Islet of Langerhans (tissue), 1 donor: ENCODE measurements at regions not wholly inside any gene's neighbourhood (a gene's known extent, or its start where the extent isn't known, plus 50 kb on each side); places are given as distances from the start of the nearest gene placed in this dataset.
"Not testable (repeated sequence)": the region's sequence is repeated elsewhere in the genome, so short reads cannot be mapped to it uniquely, and the experiment has no call there.

Experiments
- FAIRE-seq: peaks from one replicate; lab custom pipeline; 2011; peaks lifted over from hg19 to GRCh38; lab: Jason Lieb, UNC

DNA sequence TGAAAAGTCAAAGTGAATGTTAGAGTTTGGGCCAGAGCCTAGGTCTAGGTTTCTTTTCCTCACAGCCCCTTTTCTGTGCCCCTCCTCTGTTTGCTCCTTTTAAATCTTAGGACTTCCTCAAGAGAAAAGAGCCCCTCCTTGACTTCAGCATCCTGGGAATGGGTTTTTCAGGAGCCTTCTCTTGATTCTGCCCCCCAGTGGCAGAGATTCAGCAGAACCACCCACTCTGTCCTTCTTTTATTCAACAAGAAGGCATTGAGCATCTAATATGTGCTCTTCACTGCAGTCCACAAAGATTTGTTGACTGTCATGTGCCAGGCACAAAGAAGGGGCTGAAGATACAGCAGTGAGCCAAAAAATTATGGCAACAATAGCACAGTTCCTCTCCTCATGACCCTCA lies 270.8 kb upstream of the CDH5 start:
- FAIRE-seq = no peak

DNA sequence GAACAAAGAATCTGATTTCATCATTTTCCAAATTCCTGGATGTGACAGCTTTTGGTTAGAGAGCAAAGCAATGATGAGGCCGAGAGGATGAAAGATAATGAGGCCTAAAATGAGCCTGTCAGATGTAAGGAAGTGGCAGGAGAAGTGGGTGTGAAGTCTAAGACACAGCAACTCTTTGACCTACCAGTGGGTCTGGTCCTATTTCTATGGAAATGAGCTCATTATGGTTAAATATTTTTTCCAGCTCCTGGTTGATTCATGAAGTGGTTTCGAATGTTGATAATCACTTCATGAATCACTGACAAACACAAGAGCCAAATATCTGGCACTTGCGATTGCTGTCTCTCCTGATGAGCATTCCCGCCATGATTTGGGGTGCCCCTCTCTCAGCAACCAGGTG lies 273.3 kb upstream of the CDH5 start:
- FAIRE-seq = no peak

DNA sequence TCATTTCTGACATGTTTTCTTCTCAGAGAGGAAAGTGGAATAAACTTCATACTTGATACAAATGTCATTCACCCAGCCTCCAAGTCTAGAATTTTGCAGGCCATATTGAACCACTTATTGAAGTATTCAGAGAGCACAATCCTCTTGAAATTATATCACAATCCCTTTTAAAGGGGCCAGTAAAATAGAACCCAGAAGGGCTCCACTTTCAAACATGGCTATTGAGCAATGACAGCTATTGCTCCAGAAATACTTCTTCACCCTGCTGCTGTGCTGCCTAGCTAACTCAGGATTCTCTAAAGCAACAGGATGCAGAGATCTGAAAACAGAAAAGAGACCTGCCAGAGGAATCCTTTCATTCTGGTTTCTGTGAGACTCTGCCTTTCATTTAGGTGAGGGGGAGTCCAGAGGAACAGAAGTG lies 275.0 kb upstream of the CDH5 start:
- FAIRE-seq = no peak

GRCh38 chr16:66088681-66089080 lies 277.8 kb upstream of the CDH5 start:
- FAIRE-seq = no peak

- no peak for FAIRE-seq
These were observed 279.2 kb upstream of the CDH5 start for GRCh38 chr16:66087308-66087707.

DNA sequence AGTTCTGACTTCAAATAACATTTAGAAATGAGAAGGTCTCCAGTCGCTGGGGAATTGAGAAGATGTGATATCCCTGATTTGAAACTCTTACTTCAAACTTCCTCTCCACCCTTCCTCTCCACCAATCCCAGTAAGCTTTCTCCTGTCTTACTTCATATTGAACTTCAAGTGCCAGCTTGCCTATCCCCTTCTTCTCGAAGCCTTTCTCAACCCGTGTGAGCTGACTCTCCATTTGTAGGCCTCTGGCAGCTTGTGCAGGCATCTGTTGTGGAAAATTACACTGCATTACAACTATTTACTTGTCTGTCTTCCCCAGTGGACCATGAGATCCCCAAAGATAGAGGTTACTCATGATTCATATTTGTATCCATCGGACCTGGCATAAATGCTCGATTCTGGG lies 280.8 kb upstream of the CDH5 start:
- FAIRE-seq = no peak

- not testable (repeated sequence) for FAIRE-seq
These were observed 281.8 kb upstream of the CDH5 start for GRCh38 chr16:66084731-66085130.

GRCh38 chr16:66084306-66084705 lies 282.2 kb upstream of the CDH5 start:
- FAIRE-seq = no peak

GRCh38 chr16:66083171-66083570 lies 283.3 kb upstream of the CDH5 start:
- FAIRE-seq = no peak

GRCh38 chr16:66082424-66082823 lies 284.1 kb upstream of the CDH5 start:
- FAIRE-seq = no peak

DNA sequence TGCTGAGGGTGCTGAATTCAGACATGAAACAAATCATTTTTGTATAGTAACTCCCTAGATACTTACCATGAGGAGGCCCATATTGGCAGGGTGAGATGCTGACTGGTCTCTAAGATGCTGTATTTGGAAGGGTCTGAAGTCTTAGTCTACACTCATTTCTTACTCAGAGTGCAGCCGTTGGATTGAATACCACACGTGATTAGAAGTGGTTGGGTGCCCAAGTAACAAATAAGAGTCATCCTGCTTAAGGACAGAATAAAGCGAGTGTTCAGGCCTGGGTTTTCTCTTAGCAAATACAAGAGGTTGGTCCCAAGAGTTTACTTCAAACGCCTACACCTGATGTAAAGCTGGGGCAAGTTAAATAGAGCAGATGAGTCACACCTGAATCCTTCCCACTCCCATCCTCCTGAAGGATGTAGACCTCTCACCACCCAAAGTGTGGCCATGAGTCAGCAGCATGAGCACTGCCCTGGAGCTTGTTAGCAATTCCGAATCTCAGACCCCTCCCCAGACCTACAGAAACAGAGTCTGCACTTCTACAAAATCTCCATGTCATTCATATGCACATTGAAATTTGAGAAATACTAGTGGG lies 284.6 kb upstream of the CDH5 start:
- FAIRE-seq = no peak

DNA sequence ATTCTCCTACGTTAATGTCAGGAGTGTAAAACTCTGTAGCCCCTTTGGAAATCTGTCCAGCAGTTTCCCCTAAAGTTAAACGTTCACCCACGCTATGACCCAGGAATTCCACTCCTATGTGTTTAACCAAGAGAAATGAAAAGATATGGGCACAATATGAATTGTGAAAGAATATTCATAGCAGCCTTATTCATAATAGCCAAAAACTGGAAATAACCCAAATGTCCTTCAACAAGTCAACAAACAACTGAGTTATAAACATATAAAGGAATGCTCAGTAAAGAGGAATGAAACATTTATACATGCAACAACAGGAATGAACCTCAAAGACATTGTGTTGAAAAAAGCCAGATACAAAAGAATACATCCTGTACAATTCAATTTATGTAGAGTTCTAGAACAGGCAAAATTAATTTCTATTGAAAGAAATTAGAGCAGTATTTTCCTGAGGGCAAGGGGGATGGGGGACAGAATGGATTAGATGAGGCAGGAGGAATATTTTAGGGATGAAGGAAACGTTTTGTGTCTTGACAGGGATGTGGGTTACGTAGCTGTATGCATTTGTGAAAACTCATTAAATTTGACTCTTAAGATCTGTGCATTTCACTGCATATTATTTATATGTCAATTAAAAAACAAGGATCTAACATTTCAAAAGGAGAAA lies 286.7 kb upstream of the CDH5 start:
- no peak for FAIRE-seq

DNA sequence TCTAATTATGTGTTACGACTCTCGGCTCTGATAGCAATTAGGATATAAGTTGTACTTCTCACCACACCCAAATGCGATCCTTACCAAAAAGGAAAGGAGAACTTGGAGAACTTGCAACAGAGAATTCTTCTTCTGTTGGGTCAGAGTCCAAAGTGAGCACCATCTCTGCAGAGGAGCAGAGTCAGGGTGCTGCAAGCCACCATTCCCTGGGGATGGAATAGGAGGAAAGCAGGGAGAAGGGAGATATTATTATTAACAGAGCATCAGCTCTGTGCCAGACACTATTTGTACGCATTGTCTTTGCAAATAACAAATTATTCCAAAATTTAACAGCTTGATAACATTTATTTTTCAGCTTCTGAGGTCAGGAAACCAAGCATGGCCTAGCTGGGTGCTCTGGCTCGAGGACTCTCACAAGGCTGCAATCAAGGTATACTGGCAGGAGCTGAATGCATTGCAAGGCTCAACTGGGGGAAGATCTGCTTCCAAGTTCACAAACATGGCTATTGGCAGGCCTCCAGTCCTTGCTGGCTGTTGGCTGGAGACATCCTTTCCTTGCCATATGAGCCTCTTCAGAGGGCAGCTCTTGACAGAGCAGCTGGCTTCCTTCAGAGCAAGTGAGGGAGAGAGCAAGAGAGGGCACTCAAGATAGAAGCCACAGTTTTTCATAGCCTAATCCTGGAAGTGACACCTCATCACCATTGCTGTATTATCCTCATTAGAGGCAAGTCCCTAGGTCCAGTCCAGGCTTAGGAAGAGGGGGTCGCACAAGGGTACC lies 296.2 kb upstream of the CDH5 start:
- no peak for FAIRE-seq

- FAIRE-seq = no peak
These were observed 296.9 kb upstream of the CDH5 start for GRCh38 chr16:66069587-66069986.

GRCh38 chr16:66066404-66066803 lies 300.1 kb upstream of the CDH5 start:
- no peak for FAIRE-seq

GRCh38 chr16:66065925-66066324 lies 300.6 kb upstream of the CDH5 start:
- FAIRE-seq = no peak

DNA sequence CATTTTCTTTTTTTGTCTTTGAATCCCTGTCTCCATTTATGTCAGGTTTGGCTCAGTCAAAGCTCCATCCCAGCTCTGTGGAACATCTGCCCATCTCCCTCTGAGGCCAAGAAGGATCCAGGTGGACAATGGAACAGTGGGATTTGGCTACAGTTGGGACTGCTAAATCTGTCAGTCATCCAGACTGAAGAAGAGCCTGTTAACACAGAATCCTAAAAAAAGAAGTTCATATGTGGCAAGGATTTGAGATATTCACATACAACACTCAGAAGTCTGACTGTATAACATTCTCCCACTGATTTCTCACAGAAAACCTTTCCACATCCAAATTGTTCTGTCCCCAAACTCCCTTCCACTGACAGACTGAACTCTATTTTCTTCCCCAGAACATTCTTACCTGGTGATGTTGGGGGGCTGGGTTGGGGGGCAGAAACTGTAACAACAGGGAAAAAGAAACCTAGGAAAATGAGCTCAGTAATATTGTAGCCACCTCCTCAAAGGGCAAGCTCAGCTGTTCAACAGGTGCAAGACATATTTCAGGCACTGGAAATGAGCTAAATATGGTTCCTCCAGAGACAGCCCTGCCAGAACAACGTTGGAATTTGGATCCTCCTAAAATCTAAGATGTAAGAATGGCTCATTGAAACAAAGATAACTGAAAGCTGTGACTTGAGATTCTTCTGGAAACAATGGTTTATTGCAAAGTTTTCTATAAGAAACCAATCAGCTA lies 301.5 kb upstream of the CDH5 start:
- no peak for FAIRE-seq

- FAIRE-seq = no peak
These were observed 307.7 kb upstream of the CDH5 start for GRCh38 chr16:66058832-66059231.

DNA sequence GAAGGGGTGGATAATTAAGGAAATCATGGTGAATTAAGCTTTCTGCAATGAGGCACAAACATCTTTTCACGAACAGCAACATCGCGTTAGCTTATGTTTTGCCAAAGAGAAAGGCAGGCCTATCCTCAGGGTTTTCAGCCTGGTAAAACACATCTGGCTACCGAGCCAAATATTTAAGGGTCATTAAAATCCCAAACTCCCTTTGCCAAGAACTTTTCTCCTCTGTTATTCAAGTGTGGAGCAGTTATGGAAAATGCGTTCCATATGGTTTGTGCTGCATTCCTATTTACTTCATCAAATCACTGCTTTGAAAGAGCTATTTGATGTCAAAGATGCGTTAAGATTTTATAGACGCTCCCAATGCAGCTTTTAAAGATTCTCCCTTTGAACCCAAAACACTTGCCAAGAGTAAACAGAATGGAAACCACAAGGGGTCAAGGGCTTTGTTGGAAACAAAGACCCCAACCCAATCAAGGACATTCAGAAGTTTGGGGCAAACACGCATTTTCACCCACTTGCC lies 308.3 kb upstream of the CDH5 start:
- FAIRE-seq = no peak

- FAIRE-seq = no peak
These were observed 309.4 kb upstream of the CDH5 start for GRCh38 chr16:66057057-66057456.

GRCh38 chr16:66054095-66054494 lies 312.4 kb upstream of the CDH5 start:
- FAIRE-seq = no peak

GRCh38 chr16:66052745-66053144 lies 313.7 kb upstream of the CDH5 start:
- no peak for FAIRE-seq

DNA sequence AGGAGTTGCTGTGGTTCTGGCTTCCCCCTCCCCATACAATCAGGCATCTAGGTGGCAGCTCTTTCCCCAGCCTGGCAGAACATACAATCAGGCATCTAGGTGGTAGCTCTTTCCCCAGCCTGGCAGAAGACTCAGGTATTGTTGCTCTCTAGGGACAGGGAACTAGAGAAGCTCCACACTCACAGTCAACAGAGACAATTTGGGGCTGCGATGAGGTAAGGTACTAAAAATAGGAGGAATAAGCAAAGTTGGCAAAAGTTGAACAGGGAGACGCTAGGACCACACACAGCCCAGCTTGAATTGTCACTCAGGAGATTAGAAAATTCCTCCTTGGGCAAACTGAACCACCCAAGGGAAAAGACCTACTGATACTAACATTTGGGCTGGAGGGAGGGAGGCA lies 315.5 kb upstream of the CDH5 start:
- FAIRE-seq = no peak
